GM21515 (cell line): ENCODE measurements at regions not wholly inside any gene's neighbourhood (a gene's known extent, or its start where the extent isn't known, plus 50 kb on each side); places are given as distances from the start of the nearest gene placed in this dataset.

Experiments
- ATAC-seq: cut with Tn5 transposase; IDR thresholded peaks from one replicate; pipeline ENCODE4 v1.9.1; 2021; ENCODE audit not compliant: unreplicated experiment

DNA sequence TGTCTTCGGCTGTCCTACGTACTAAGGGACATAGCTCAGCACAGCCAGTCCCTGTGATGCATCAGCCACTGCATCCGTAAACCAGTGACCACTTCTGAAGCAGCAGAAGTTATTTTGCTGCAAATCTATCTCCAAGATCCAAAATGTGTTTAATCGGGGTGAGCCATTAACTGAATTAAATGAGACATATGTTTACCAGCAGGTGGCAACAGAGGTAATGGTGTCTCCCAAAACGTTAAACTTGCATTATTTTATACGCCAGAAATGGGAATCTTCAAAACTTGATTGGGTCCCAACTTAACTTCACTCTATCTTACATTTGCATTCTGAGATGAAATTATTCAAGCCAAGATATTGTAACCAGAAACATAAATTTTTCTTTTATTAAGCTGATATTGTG lies 75.3 kb upstream of the BOC start:
- ATAC-seq = no peak

GRCh38 chr3:113136544-113136943 lies 74.8 kb upstream of the BOC start:
- ATAC-seq = no peak

DNA sequence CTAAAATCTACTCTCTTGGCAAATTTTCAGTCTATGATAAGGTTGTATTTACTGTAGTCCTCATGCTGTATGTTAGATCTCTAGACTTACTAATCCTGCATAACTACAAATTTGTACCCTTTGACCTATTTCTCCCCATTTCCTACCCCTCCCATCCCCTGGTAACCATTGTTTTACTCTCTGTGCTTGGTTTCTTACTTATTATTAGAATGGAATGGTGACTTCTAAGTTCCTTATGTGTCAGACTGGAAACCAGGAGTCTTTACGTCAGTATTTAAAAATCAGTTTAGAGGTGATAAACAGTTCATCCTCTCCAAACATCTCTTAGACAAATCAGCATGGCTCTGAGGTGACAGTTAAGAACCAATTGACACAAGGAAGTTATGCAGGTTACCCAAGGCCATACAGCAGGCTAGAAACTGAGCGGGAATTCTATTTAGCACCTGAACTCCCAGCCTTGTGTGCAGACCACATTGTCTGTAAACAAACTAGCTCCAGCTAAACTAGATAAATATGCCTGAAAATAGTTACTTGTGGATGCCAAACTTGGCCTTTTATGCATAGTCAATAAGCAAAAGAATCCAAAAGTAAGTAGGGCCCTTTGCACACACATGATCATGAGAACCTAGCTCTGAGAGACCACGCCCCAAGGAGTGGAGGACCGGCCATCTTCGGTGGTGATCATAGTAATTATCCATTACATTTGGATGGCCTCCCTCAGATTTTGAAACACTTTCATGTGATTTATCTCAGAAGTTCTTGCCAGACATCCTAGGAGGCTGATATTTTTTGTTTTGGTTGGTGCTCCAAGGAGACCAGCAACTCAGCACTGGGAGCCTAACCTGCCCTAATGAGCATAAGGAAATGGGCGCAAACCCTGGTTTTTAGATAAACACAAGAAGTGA lies 72.3 kb upstream of the BOC start:
- ATAC-seq = no peak

DNA sequence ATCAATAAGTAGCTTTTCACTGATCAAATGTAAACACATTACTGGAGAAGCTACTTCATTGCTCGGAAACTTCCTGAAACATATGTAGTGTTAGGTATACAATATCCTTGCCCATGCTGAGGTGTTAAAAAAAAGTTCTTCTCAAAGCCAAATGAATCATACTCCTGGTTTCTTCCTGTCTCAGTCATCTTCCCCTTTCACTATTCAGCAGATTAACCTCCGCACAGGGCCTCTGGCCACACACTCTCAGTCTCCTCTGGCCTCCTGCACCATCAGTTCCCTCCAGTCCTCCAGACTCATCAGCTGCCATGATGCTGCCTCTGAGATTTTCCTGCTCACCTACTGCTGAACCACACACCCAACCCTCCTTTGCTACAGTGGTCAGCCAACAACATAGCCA lies 70.5 kb upstream of the BOC start:
- no peak for ATAC-seq

GRCh38 chr3:113141543-113141942 lies 69.8 kb upstream of the BOC start:
- no peak for ATAC-seq

- no peak for ATAC-seq
These were observed 68.9 kb upstream of the BOC start for GRCh38 chr3:113142476-113142875.

DNA sequence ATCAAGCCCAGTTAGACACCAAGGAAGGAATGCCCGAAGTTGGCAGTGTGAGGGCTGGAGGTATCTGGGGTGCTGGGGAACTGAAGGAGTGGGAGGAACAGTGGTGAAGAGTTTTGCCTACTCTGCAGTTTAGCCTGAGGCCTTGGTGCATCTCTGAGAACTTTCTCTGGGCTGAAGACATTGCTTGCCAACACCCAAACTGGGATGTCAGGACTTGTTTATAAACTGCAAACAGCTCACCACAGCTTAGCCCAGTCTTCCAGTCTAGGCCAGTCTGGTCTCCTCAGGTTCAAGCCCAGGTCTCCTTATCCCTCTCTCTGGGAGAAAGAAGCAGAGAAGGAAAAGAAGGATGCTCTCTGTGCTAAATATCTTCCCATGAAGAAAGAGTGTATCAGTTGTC lies 68.0 kb upstream of the BOC start:
- ATAC-seq = no peak

DNA sequence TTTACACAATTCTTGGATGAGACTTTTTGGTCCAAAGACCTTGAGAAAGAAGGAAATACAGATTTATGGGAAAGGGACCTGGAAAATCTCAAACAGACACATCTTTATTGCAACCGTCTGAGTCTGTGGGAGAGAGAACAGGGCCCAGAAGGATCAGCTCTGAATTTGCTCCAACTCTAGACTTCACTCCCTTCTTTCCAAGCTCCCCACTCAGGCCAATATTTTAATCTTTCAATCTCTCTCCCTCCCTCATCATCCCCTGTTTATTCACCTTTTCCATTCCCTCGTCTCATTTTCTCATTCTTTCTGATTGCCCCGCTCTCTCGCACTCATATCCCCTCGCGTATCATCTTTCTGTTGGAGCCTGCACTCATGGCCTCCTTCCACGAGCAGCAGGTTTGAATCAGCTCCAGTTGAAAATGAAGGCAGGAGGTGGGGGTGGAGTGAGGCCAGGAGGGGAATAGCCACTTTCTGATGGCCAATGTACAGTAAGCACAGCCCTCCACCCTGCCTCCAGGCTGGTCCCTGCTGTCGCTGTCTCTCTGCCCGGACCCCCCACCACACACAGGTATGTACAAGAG lies 63.6 kb upstream of the BOC start:
- no peak for ATAC-seq

DNA sequence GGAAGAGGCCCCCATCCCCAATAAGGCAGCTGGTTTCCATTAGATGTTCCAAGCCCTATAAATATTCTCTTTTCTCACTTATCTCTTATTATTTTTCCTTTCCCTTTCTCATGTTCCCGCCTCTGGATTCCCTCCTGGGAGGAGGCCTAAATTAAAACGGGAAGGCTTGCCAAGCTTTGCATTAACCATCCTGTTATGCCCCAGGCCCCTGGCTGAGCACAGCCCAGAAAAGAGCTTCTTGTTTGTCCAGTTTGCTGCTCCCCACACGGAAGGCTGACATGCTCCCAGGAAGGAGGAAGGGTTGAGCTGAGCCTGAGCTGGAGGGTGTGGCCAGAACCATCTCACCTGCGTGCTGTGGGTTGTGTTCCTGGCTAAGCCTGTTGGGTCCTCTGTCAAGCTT lies 63.1 kb upstream of the BOC start:
- no peak for ATAC-seq

DNA sequence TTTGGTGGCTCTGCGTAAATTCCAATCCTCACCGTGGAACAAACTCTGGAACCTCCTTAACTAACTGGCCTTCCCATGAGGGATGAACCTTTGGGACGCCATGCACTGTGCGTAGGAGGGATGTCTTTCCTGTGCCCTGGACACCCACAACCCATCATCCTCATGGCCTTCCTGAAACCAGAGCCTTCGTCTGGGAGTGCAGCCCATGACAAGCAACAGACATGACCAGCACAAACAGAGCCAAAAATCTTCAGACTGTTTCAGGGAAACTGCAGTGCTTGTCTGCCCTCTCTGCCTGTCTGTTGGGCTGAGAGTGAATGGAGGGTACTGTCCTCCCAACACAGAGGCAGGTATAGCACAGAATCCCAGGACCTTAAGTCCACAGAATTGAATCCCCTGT lies 61.1 kb upstream of the BOC start:
- no peak for ATAC-seq

GRCh38 chr3:113151461-113152031 lies 59.8 kb upstream of the BOC start:
- ATAC-seq = no peak

DNA sequence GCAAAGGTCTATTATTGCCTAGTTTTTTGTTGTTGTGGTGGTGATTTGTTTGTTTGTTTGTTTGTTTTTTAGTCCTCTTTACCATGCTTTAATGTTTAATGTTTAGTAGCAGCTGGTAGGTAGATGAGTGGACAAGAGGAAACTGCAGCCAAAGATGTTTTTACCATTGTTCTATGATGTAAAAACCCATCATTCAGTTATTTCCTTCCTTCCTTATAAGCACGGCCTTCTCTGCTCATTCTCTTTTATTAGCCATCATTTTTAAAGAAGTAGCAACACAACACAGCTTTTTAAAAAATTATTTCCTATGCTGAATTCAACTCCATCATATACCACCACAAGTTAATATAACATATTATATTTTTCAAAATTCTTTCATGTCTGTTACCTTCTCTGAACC lies 58.5 kb upstream of the BOC start:
- ATAC-seq = no peak

DNA sequence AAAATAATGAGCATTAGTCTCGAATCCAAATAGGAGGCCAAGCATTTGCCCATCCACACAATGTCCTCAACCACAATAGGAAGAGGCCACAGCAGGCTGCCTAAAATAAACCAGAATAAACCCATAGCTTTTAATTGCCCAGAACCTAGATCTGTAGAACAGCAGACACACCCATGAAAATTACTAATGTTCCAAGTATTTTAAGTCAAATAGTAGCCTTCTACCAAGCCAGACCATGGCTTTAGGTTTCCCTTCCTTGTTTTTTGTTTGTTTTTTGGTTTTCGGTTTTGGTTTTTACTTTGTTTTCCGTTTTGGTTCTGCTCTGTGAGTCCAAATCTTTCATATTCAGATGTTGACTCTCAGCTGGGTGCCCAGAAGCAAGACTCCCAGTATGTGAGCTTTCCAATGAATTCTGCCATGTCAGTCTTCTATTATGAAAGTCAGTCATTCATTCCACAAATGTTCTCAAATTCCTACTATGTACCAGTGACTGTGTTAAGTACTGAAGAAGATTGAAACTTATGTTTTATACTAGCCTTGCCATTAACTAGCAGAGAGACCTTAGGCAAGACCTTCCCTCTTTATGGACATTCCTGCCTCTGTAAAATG lies 57.8 kb upstream of the BOC start:
- peak; percentile 92 for ATAC-seq

GRCh38 chr3:113156816-113157333 lies 54.5 kb upstream of the BOC start:
- ATAC-seq = no peak

DNA sequence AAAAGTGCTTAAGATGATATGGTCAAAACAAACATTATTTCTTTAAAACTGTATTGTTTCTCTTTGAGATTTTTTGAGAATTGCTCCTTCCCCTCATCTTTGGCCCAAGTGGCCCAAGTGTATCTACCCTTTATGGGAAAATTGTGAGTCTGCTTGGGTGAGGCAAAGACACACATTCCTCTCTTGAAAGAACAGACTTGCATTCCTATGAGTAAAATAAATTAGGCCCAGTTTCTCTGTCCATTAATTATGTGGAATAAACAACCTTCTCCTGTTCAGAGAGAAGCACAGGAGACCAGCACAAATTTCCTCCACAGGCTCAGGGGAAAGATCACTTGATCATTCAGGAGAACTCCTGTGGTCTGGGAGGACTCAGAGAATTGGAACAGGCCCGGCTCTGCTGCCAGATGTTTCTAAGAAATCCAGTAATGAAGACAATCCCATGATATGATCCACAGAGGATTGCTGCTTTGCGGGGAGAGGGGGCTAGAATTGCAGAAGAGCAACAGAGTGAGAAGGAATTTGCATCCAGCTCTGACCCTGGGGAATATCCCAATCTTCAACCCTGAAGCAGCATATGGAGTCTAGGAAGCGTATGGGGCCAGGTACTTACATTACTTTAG lies 53.8 kb upstream of the BOC start:
- ATAC-seq = no peak

DNA sequence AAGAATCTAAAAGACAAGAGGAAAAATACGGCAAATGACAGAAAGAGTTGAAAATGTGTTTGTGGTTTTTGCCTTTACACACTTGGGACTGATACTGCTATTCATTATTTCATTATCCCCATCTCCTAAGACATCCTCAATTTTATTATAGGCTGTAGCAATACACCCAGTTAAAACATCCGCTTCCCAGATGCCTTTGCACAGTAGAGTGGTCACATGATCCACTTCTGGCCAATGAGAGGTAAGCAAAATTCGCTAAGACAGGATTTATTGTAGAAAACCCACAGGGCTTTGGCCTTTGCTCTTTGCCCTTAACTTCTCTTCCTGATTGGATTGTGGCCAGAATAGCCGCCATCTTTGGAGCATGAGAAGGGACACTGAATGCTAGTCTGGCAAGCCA lies 53.2 kb upstream of the BOC start:
- no peak for ATAC-seq
